ENCODE measurements at regions not wholly inside any gene's neighbourhood (a gene's known extent, or its start where the extent isn't known, plus 50 kb on each side); places are given as distances from the start of the nearest gene placed in this dataset.

DNA sequence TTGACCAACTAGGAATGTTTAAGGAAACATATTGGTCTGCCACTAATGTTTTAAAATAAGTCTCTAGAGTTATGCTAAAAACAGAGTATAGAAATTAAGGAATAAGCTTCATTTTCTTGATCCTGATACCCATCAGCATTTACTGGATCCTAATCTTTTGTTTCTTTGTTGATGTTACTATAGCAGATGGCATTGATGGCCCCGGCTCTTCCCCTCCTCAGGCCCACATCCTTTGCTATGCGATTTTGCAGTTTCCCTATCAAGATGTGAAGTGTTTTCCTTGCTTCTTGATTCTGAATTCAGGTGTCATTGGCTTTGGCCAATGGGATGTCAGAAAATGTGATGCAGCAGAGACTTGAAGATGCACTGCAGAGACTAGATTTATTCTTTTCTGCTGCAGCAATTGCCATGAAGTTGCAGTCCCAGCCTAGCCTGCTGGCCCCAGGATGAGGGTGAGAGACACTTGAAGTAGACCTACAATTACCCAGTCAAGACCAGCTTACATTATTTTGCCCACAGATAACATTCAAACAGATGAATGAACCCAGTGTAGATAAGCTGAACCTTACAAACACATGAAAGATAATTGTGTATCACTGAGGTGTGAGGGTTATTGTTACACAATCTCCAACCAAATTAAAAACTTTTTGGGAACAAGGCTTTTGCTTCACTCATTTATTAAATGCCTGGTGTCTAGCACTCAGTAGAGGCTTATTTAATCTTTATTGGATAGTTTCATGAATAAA, 115.2 kb upstream of the ITGA4 start:
- Histone ChIP-seq H3K9me3 (ENCODE audit: insufficient read depth, low read depth) (no peaks in the 10 kb centered on the region), H3K36me3 (ENCODE audit: low read depth) (no peaks in the 10 kb centered on the region), H3K4me3 (no peak overlapping the region), H3K4me1 (replicated peaks; ENCODE audit: insufficient read depth) (no peaks in the 10 kb centered on the region), H3K79me2 (ENCODE audit: low read depth) (no peaks in the 10 kb centered on the region), H3F3A (ENCODE audit: insufficient read depth, low read depth) (no peaks in the 10 kb centered on the region), H3K27me3 (ENCODE audit: insufficient read depth, low read depth) (no peaks in the 10 kb centered on the region), H2AFZ (no peak overlapping the region), H4K20me1 (ENCODE audit: insufficient read depth) (no peaks in the 10 kb centered on the region), H3K27ac (no peak overlapping the region), H3K9me2 (ENCODE audit: insufficient read depth) (no peaks in the 10 kb centered on the region; the same call in 1 of the 2 replicates), H3K4me2 (no peak overlapping the region)
- no TSS peak for BruUV-seq (replicated peaks)
- no peak for TF ChIP-seq EZH2 (IDR thresholded peaks at IDR 0.05; ENCODE audit: low read depth)
- TF ChIP-seq, protein P1, sequence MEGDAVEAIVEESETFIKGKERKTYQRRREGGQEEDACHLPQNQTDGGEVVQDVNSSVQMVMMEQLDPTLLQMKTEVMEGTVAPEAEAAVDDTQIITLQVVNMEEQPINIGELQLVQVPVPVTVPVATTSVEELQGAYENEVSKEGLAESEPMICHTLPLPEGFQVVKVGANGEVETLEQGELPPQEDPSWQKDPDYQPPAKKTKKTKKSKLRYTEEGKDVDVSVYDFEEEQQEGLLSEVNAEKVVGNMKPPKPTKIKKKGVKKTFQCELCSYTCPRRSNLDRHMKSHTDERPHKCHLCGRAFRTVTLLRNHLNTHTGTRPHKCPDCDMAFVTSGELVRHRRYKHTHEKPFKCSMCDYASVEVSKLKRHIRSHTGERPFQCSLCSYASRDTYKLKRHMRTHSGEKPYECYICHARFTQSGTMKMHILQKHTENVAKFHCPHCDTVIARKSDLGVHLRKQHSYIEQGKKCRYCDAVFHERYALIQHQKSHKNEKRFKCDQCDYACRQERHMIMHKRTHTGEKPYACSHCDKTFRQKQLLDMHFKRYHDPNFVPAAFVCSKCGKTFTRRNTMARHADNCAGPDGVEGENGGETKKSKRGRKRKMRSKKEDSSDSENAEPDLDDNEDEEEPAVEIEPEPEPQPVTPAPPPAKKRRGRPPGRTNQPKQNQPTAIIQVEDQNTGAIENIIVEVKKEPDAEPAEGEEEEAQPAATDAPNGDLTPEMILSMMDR (conservative IDR thresholded peaks at IDR 0.05) = no peak
- intact Hi-C loops (cut with micrococcal nuclease; ENCODE audit: unreplicated experiment) = no loop called here
- CTCF ChIA-PET = no interaction called here
- POLR2A ChIA-PET (ENCODE audit: unreplicated experiment) = interaction anchor here (0.6 kb wide), 1 partner anchor 229 kb away, joined by 11 read pairs; no protein-coding TSS in a partner anchor
- no peak for DNase-seq

DNA sequence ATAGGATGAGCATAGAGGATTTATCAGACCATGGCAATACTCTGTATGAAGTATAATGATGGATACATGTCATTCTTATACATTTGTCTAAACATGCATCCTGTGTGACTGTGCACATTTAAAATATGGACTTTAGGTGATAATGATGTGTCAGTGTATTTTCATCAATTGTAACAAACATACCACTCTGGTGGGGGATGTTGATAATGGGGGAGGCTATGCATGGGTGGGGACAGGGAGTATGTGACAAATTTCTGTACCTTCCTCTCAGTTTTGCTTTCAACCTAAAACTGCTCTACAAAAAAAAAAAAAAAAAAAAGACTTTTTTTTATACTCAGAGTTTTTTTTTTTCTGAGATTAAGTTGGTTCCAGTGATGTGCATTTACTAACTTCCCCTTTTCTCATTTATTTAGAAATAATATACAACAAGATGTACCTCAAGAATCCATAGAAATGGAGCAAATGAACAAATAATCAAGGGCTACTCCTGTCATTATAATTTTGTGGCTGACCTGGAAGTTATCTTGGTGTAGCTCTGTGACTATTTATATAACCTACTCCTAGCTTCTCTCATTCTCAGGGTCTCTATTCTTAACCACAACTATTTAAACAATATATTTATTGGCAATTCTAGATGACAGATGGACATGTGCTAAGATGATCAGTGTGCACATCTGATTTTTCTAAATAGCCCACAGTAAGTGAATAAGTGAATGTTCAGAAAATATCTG, 108.9 kb upstream of the ITGA4 start:
- H4K20me1 ChIP-seq (ENCODE audit: insufficient read depth) = no peaks in the 10 kb centered on the region
- TF ChIP-seq EZH2 (IDR thresholded peaks at IDR 0.05; ENCODE audit: low read depth) = no peak
- TF ChIP-seq, protein P1 (conservative IDR thresholded peaks at IDR 0.05) = no peak
- H3K4me2 ChIP-seq = no peak overlapping the region
- no peaks in the 10 kb centered on the region for H3K27me3 ChIP-seq (ENCODE audit: insufficient read depth, low read depth)
- peaks cover 10% of the 10 kb centered on the region; the same call in 1 of the 2 replicates for H3K4me1 ChIP-seq (replicated peaks; ENCODE audit: insufficient read depth)
- POLR2A ChIA-PET (ENCODE audit: unreplicated experiment) = no interaction called here
- H3K79me2 ChIP-seq (ENCODE audit: low read depth) = no peaks in the 10 kb centered on the region
- no peaks in the 10 kb centered on the region for H3F3A ChIP-seq (ENCODE audit: insufficient read depth, low read depth)
- BruUV-seq (replicated peaks) = no TSS peak
- no peak for DNase-seq
- H3K27ac ChIP-seq = no peak overlapping the region
- no peaks in the 10 kb centered on the region for H3K9me3 ChIP-seq (ENCODE audit: insufficient read depth, low read depth)
- H3K4me3 ChIP-seq = no peak overlapping the region
- H2AFZ ChIP-seq = 0 out of 2 replicates have a peak overlapping the region, but pooled peaks have one; percentile 46
- intact Hi-C loops (cut with micrococcal nuclease; ENCODE audit: unreplicated experiment) = no loop called here
- CTCF ChIA-PET = no interaction called here
- no peaks in the 10 kb centered on the region for H3K36me3 ChIP-seq (ENCODE audit: low read depth)
- H3K9me2 ChIP-seq (ENCODE audit: insufficient read depth) = no peaks in the 10 kb centered on the region

DNA sequence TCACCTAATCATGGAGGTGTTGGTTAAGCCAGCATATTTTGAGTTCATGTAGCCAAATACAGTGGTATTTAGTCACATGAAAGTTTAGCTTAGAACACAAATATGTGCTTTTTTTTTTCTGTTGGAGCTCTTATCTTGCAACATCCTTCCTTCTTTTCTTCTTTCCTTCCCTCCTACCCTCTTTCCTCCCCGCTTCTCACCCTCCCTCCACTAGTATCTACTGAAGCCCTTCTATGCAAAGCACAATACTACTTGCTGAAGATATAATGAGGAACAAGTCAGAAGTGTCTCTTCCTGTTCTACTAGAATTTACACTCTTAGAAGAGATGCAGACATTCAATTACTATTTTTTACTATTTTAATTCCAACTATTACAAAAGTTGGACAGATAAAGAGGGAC, 105.0 kb upstream of the ITGA4 start:
- DNase-seq = no peak
- Histone ChIP-seq H3K36me3 (ENCODE audit: low read depth) (no peaks in the 10 kb centered on the region), H3K27ac (no peak overlapping the region), H3K4me1 (replicated peaks; ENCODE audit: insufficient read depth) (peaks cover 10% of the 10 kb centered on the region; the same call in 1 of the 2 replicates), H3F3A (ENCODE audit: insufficient read depth, low read depth) (no peaks in the 10 kb centered on the region), H2AFZ (0 out of 2 replicates have a peak overlapping the region, but pooled peaks have one; percentile 0), H3K4me3 (no peak overlapping the region), H3K9me3 (ENCODE audit: insufficient read depth, low read depth) (no peaks in the 10 kb centered on the region), H3K4me2 (no peak overlapping the region), H3K27me3 (ENCODE audit: insufficient read depth, low read depth) (no peaks in the 10 kb centered on the region), H4K20me1 (ENCODE audit: insufficient read depth) (no peaks in the 10 kb centered on the region), H3K9me2 (ENCODE audit: insufficient read depth) (no peaks in the 10 kb centered on the region), H3K79me2 (ENCODE audit: low read depth) (no peaks in the 10 kb centered on the region)
- no peak for TF ChIP-seq EZH2 (IDR thresholded peaks at IDR 0.05; ENCODE audit: low read depth)
- TF ChIP-seq, protein P1 (conservative IDR thresholded peaks at IDR 0.05) = no peak
- BruUV-seq (replicated peaks) = no TSS peak
- intact Hi-C loops (cut with micrococcal nuclease; ENCODE audit: unreplicated experiment) = no loop called here
- ChIA-PET POLR2A (ENCODE audit: unreplicated experiment) (interaction anchor here (0.7 kb wide), 1 partner anchor 31 kb away, joined by 7 read pairs; no protein-coding TSS in a partner anchor), CTCF (no interaction called here)
